IMR-90 (cell line): ENCODE measurements at regions not wholly inside any gene's neighbourhood (a gene's known extent, or its start where the extent isn't known, plus 50 kb on each side); places are given as distances from the start of the nearest gene placed in this dataset.

ENCODE experiments used
- ATAC-seq: fragments of 200-7000 bp; cut with Tn5 transposase; 2 replicates; pipeline ENCODE4 v1.9.1; 2020; ENCODE audit warnings: low read depth, mild to moderate bottlenecking, moderate library complexity
- BruUV-seq: library from RNA; stranded (reverse); fragments of 400-500 nt; replicated peaks from 2 replicates; lab custom pipeline; 2021; lab: Mats Ljungman, UMichigan
- CTCF ChIA-PET: fragments of 300-600 bp; formaldehyde crosslinking; extraction: SDS; loops from one replicate; lab custom pipeline; 2021; ENCODE audit warnings: antibody characterized with exemption; lab: Yijun Ruan, JAX
- POLR2A ChIA-PET: fragments of 300-600 bp; sonication (Branson Sonifier 250); formaldehyde crosslinking; loops from one replicate; lab custom pipeline; 2022; ENCODE audit warnings: antibody characterized with exemption; ENCODE audit not compliant: unreplicated experiment; lab: Charles Lee
- DNase-seq: peaks from one replicate; pipeline ENCODE4 v3.0.0; 2013
- H2AFZ ChIP-seq: replicated peaks from 2 replicates; pipeline ENCODE3; 2013; ENCODE audit warnings: low read length, mild to moderate bottlenecking; ENCODE audit not compliant: poor library complexity
- H2AK5ac ChIP-seq: 2 replicates; pipeline ENCODE4 v1.6.1; 2013; ENCODE audit warnings: low read depth, low read length, inconsistent platforms
- H2AK9ac ChIP-seq: replicated peaks from 2 replicates; pipeline ENCODE3; 2013; ENCODE audit warnings: mild to moderate bottlenecking, low read depth, low read length, moderate library complexity; ENCODE audit not compliant: poor library complexity
- H2BK120ac ChIP-seq: 2 replicates; pipeline ENCODE4 v1.6.1; 2013; ENCODE audit warnings: low read depth, low read length, inconsistent platforms
- H2BK15ac ChIP-seq: 3 replicates; pipeline ENCODE4 v1.6.1; 2013; ENCODE audit warnings: low read depth, low read length, inconsistent platforms
- H2BK20ac ChIP-seq: 2 replicates; pipeline ENCODE4 v1.6.1; 2013; ENCODE audit warnings: low read depth, mild to moderate bottlenecking, inconsistent platforms, low read length, moderate library complexity
- H2BK5ac ChIP-seq: 2 replicates; pipeline ENCODE4 v1.6.1; 2013; ENCODE audit warnings: mild to moderate bottlenecking, low read depth, low read length, inconsistent platforms; ENCODE audit not compliant: poor library complexity, severe bottlenecking
- H3K14ac ChIP-seq: replicated peaks from 2 replicates; pipeline ENCODE4 v1.6.1; 2013; ENCODE audit warnings: low read depth, low read length, inconsistent platforms
- H3K18ac ChIP-seq: 2 replicates; pipeline ENCODE4 v1.6.1; 2013; ENCODE audit warnings: low read depth, low read length, control low read depth
- H3K23ac ChIP-seq: 2 replicates; pipeline ENCODE4 v1.6.1; 2013; ENCODE audit warnings: low read depth, low read length, inconsistent platforms
- H3K27ac ChIP-seq: 2 replicates; pipeline ENCODE4 v1.5.1; 2013; ENCODE audit warnings: mild to moderate bottlenecking, control low read depth, low read length; ENCODE audit not compliant: insufficient read depth
- H3K27me3 ChIP-seq: 2 replicates; pipeline ENCODE4 v1.6.1; 2013; ENCODE audit warnings: low read length; ENCODE audit not compliant: control insufficient read depth, insufficient read depth
- H3K36me3 ChIP-seq: 2 replicates; pipeline ENCODE4 v1.6.1; 2013; ENCODE audit warnings: low read length, mixed read lengths; ENCODE audit not compliant: control insufficient read depth, insufficient read depth
- H3K4ac ChIP-seq: 2 replicates; pipeline ENCODE4 v1.6.1; 2013; ENCODE audit warnings: low read depth, low read length, inconsistent platforms
- H3K4me1 ChIP-seq: 2 replicates; pipeline ENCODE4 v1.6.1; 2013; ENCODE audit warnings: low read length, mixed read lengths; ENCODE audit not compliant: control insufficient read depth, insufficient read depth
- H3K4me2 ChIP-seq: 2 replicates; pipeline ENCODE4 v1.6.1; 2013; ENCODE audit warnings: low read depth, mild to moderate bottlenecking, control low read depth, low read length, moderate library complexity
- H3K4me3 ChIP-seq: 2 replicates; pipeline ENCODE4 v1.5.1; 2013; ENCODE audit warnings: low read depth, mild to moderate bottlenecking, control low read depth, low read length, moderate library complexity; ENCODE audit not compliant: insufficient read depth
- H3K56ac ChIP-seq: 2 replicates; pipeline ENCODE4 v1.6.1; 2013; ENCODE audit warnings: low read length, inconsistent platforms; ENCODE audit not compliant: insufficient read depth; ENCODE audit errors: extremely low read depth
- H3K79me1 ChIP-seq, 2 experiments: 2 replicates each; pipeline ENCODE4 v1.6.1; 2013; ENCODE audit warnings: low read length in 2 of 2, inconsistent platforms in 1 of 2, low read depth in 1 of 2
- H3K9ac ChIP-seq: 2 replicates; pipeline ENCODE4 v1.6.1; 2013; ENCODE audit warnings: low read depth, low read length, control low read depth
- H3K9me1 ChIP-seq: 2 replicates; pipeline ENCODE4 v1.6.1; 2013; ENCODE audit warnings: low read length, inconsistent platforms; ENCODE audit not compliant: insufficient read depth
- H3K9me3 ChIP-seq: 2 replicates; pipeline ENCODE4 v1.6.1; 2013; ENCODE audit warnings: low read length; ENCODE audit not compliant: control insufficient read depth, insufficient read depth
- H4K20me1 ChIP-seq: 2 replicates; pipeline ENCODE4 v1.6.1; 2013; ENCODE audit warnings: low read length, inconsistent platforms; ENCODE audit not compliant: insufficient read depth
- H4K5ac ChIP-seq: 2 replicates; pipeline ENCODE4 v1.6.1; 2013; ENCODE audit warnings: mild to moderate bottlenecking, low read depth, low read length, control low read depth
- H4K8ac ChIP-seq, 2 experiments: 2 replicates each; pipeline ENCODE4 v1.6.1; 2013; ENCODE audit warnings: low read depth in 2 of 2, low read length in 2 of 2, control low read depth in 1 of 2, inconsistent platforms in 1 of 2
- H4K91ac ChIP-seq: 2 replicates; pipeline ENCODE4 v1.6.1; 2013; ENCODE audit warnings: low read depth, low read length, inconsistent platforms; ENCODE audit not compliant: insufficient read depth
- BHLHE40 ChIP-seq: fragments of 150-350 bp; IDR thresholded peaks from 2 replicates; pipeline ENCODE4 v1.6.1; 2016; ENCODE audit warnings: mild to moderate bottlenecking, low read depth, low read length
- CEBPB ChIP-seq: IDR thresholded peaks from 2 replicates; pipeline ENCODE4 v1.6.1; 2012; ENCODE audit warnings: low read depth, low read length, improper control_type of control experiment
- CHD1 ChIP-seq: IDR thresholded peaks from 2 replicates; pipeline ENCODE4 v1.6.1; 2012; ENCODE audit warnings: low read depth, low read length, improper control_type of control experiment
- CTCF ChIP-seq: conservative IDR thresholded peaks from 2 replicates; pipeline ENCODE4 v1.5.1; 2012; ENCODE audit warnings: mild to moderate bottlenecking, low read depth, low read length, improper control_type of control experiment
- ELK1 ChIP-seq: fragments of 150-350 bp; IDR thresholded peaks from 2 replicates; pipeline ENCODE4 v1.6.1; 2016; ENCODE audit warnings: low read depth, mild to moderate bottlenecking, low read length, moderate library complexity, borderline replicate concordance
- FOS ChIP-seq: fragments of 150-350 bp; IDR thresholded peaks from 2 replicates; pipeline ENCODE4 v1.6.1; 2016; ENCODE audit warnings: low read depth, low read length
- MAFK ChIP-seq: IDR thresholded peaks from 2 replicates; pipeline ENCODE4 v1.6.1; 2012; ENCODE audit warnings: low read depth, low read length, improper control_type of control experiment
- MAZ ChIP-seq: IDR thresholded peaks from 2 replicates; pipeline ENCODE4 v1.6.1; 2012; ENCODE audit warnings: low read depth, mild to moderate bottlenecking, low read length, improper control_type of control experiment, moderate library complexity, borderline replicate concordance
- MXI1 ChIP-seq: IDR thresholded peaks from 2 replicates; pipeline ENCODE4 v1.6.1; 2012; ENCODE audit warnings: low read depth, mild to moderate bottlenecking, low read length, moderate library complexity, borderline replicate concordance
- POLR2A ChIP-seq: IDR thresholded peaks from 2 replicates; pipeline ENCODE4 v1.6.1; 2012; ENCODE audit warnings: mild to moderate bottlenecking, low read depth, low read length
- RCOR1 ChIP-seq: IDR thresholded peaks from 2 replicates; pipeline ENCODE4 v1.6.1; 2012; ENCODE audit warnings: mild to moderate bottlenecking, low read length, improper control_type of control experiment; ENCODE audit not compliant: insufficient replicate concordance
- RFX5 ChIP-seq: IDR thresholded peaks from 2 replicates; pipeline ENCODE4 v1.8.0; 2012; ENCODE audit warnings: low read depth, mild to moderate bottlenecking, low read length, moderate library complexity
- SMC3 ChIP-seq: fragments of 150-350 bp; IDR thresholded peaks from 2 replicates; pipeline ENCODE4 v1.6.1; 2016; ENCODE audit warnings: low read depth, mild to moderate bottlenecking, antibody characterized with exemption, low read length, moderate library complexity
- USF2 ChIP-seq: fragments of 150-350 bp; IDR thresholded peaks from 2 replicates; pipeline ENCODE4 v1.6.1; 2017; ENCODE audit warnings: mild to moderate bottlenecking, antibody characterized with exemption, low read length, low read depth
- WGBS, 2 experiments: methylation state at CpG; one replicate each; pipeline versions ENCODE4 v1.1.5 to v1.1.7; 2013; ENCODE audit warnings: missing lambda C conversion rate in 2 of 2; ENCODE audit not compliant: insufficient read length in 1 of 2; ENCODE audit errors: extremely low coverage in 2 of 2; 5-methylcytosine and 5-hydroxymethylcytosine counted together
- dilution Hi-C: fragments of 300-500 bp; cut with HindIII; formaldehyde crosslinking; loops from one replicate; pipeline ENCODE4 v1.14.3; 2018; ENCODE audit warnings: low sequenced_read_pairs; ENCODE audit not compliant: unreplicated experiment
- in situ Hi-C: fragments of 300-500 bp; cut with MboI; formaldehyde crosslinking; loops from 3 replicates; pipeline ENCODE4 v1.14.3; 2019; ENCODE audit warnings: low sequenced_read_pairs, inconsistent platforms, mixed read lengths
- intact Hi-C: fragments of 100-400 bp; cut with micrococcal nuclease; formaldehyde crosslinking; loops from 2 replicates; pipeline ENCODE4 v1.10.0; 2022

GRCh38 chr11:92324890-92325289 is 100.3 kb downstream of the FAT3 start:
- intact Hi-C loops = no loop called here
- H3K23ac ChIP-seq = no peak overlapping the region
- TF ChIP-seq USF2 = no peak
- TF ChIP-seq BHLHE40 = no peak
- no peak for TF ChIP-seq SMC3
- TF ChIP-seq FOS = no peak
- no peak for TF ChIP-seq MAFK
- TF ChIP-seq CEBPB = no peak
- no peak for TF ChIP-seq MAZ
- no peak for TF ChIP-seq RCOR1
- no peak for TF ChIP-seq ELK1
- TF ChIP-seq CHD1 = no peak
- TF ChIP-seq CTCF = no peak
- TF ChIP-seq POLR2A = no peak
- no peak for TF ChIP-seq MXI1
- no peak for TF ChIP-seq RFX5
- no peak overlapping the region for H3K56ac ChIP-seq
- no peak overlapping the region for H3K4me2 ChIP-seq
- no peaks in the 10 kb centered on the region for H3K9me1 ChIP-seq
- no peak overlapping the region for H2BK5ac ChIP-seq
- H3K14ac ChIP-seq = no peak overlapping the region
- no peaks in the 10 kb centered on the region for H3K27me3 ChIP-seq
- no peak overlapping the region for H4K5ac ChIP-seq
- DNase-seq = no peak
- no peaks in the 10 kb centered on the region for H3K36me3 ChIP-seq
- H4K20me1 ChIP-seq = no peaks in the 10 kb centered on the region
- ATAC-seq = no peak
- H3K4me1 ChIP-seq = no peaks in the 10 kb centered on the region; the same call in 1 of the 2 replicates
- H3K4me3 ChIP-seq = no peak overlapping the region
- H2AK5ac ChIP-seq = no peak overlapping the region
- H3K4ac ChIP-seq = no peak overlapping the region
- H2BK120ac ChIP-seq = no peak overlapping the region
- no peak overlapping the region for H3K9ac ChIP-seq
- no peak overlapping the region for H3K18ac ChIP-seq
- no peak overlapping the region for H2BK20ac ChIP-seq
- BruUV-seq = no TSS peak
- H4K8ac ChIP-seq = no peak overlapping the region
- ChIA-PET POLR2A (no interaction called here), CTCF (no interaction called here)
- H2BK15ac ChIP-seq = no peak overlapping the region
- no peaks in the 10 kb centered on the region for H3K9me3 ChIP-seq
- H3K27ac ChIP-seq = no peak overlapping the region
- H3K79me1 ChIP-seq = no peaks in the 10 kb centered on the region
- no peak overlapping the region for H2AFZ ChIP-seq
- H2AK9ac ChIP-seq = no peak overlapping the region
- in situ Hi-C loops = no loop called here
- no peak overlapping the region for H4K91ac ChIP-seq
- no CpG with 5 or more reads among the region's 1 CpG for WGBS, 2 experiments
- dilution Hi-C loops = no loop called here
